ENCODE measurements at regions not wholly inside any gene's neighbourhood (a gene's known extent, or its start where the extent isn't known, plus 50 kb on each side); places are given as distances from the start of the nearest gene placed in this dataset.

- TF ChIP-seq, protein P1, sequence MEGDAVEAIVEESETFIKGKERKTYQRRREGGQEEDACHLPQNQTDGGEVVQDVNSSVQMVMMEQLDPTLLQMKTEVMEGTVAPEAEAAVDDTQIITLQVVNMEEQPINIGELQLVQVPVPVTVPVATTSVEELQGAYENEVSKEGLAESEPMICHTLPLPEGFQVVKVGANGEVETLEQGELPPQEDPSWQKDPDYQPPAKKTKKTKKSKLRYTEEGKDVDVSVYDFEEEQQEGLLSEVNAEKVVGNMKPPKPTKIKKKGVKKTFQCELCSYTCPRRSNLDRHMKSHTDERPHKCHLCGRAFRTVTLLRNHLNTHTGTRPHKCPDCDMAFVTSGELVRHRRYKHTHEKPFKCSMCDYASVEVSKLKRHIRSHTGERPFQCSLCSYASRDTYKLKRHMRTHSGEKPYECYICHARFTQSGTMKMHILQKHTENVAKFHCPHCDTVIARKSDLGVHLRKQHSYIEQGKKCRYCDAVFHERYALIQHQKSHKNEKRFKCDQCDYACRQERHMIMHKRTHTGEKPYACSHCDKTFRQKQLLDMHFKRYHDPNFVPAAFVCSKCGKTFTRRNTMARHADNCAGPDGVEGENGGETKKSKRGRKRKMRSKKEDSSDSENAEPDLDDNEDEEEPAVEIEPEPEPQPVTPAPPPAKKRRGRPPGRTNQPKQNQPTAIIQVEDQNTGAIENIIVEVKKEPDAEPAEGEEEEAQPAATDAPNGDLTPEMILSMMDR (conservative IDR thresholded peaks at IDR 0.05) = no peak
- no peak for TF ChIP-seq EZH2 (IDR thresholded peaks at IDR 0.05; ENCODE audit: low read depth)
Observed at GRCh38 chr20:22471156-22471836, 113.1 kb downstream of the FOXA2 start.
